SK-N-SH (cell line): ENCODE measurements at regions not wholly inside any gene's neighbourhood (a gene's known extent, or its start where the extent isn't known, plus 50 kb on each side); places are given as distances from the start of the nearest gene placed in this dataset.
"Not testable (repeated sequence)": the region's sequence is repeated elsewhere in the genome, so short reads cannot be mapped to it uniquely, and the experiment has no call there.

Experiments used
- CTCF ChIP-seq: fragments of 200-600 bp; sonication (generic); IDR thresholded peaks from 2 replicates; pipeline ENCODE4 v1.6.1; 2017; ENCODE audit warnings: antibody characterized with exemption, mild to moderate bottlenecking, moderate library complexity
- EP300 ChIP-seq, 2 experiments: IDR thresholded peaks; 2 replicates each; pipeline versions ENCODE4 v1.4.0 to v1.6.1; 2012; ENCODE audit warnings: borderline replicate concordance in 1 of 2, low read depth in 1 of 2, low read length in 1 of 2
- EZH2phosphoT487 ChIP-seq: fragments of 200-600 bp; sonication (generic); IDR thresholded peaks from 2 replicates; pipeline ENCODE4 v1.6.1; 2017; ENCODE audit warnings: low read depth, mixed run types, mild to moderate bottlenecking, antibody characterized with exemption, moderate library complexity, borderline replicate concordance
- FOXJ3 ChIP-seq: sonication (generic); formaldehyde crosslinking; IDR thresholded peaks from 2 replicates; pipeline ENCODE4 v1.5.1; 2020; ENCODE audit warnings: mild to moderate bottlenecking, missing genetic modification reagents
- GABPA ChIP-seq: IDR thresholded peaks from 2 replicates; pipeline ENCODE4 v1.4.0; 2012; ENCODE audit warnings: low read depth, mild to moderate bottlenecking
- MAX ChIP-seq: IDR thresholded peaks from 2 replicates; pipeline ENCODE4 v1.4.0; 2012; ENCODE audit warnings: low read depth
- POLR2AphosphoS5 ChIP-seq: IDR thresholded peaks from 2 replicates; pipeline ENCODE4 v1.6.1; 2012; ENCODE audit warnings: low read depth, low read length
- RAD21 ChIP-seq: IDR thresholded peaks from 2 replicates; pipeline ENCODE4 v1.6.1; 2012; ENCODE audit warnings: mild to moderate bottlenecking, low read length
- RCOR1 ChIP-seq: fragments of 150-350 bp; IDR thresholded peaks from 2 replicates; pipeline ENCODE4 v1.6.1; 2017; ENCODE audit warnings: antibody characterized with exemption, low read length
- REST ChIP-seq: IDR thresholded peaks from 2 replicates; pipeline ENCODE4 v1.6.1; 2012; ENCODE audit warnings: mild to moderate bottlenecking, low read depth, low read length, moderate library complexity
- SMC3 ChIP-seq: IDR thresholded peaks from 2 replicates; pipeline ENCODE4 v1.6.1; 2012; ENCODE audit warnings: low read depth, low read length, improper control_type of control experiment
- TAF1 ChIP-seq: IDR thresholded peaks from 2 replicates; pipeline ENCODE4 v1.6.1; 2012; ENCODE audit warnings: low read depth, mild to moderate bottlenecking, low read length, moderate library complexity, borderline replicate concordance

GRCh38 chr11:44482338-44482737 is 83.1 kb upstream of the CD82 start:
- not testable (repeated sequence) for TF ChIP-seq EZH2phosphoT487; CTCF; EP300 (IDR thresholded peaks at IDR 0.05; ENCODE audit: borderline replicate concordance in 1 of 2, low read depth in 1 of 2, low read length in 1 of 2); MAX; REST; POLR2AphosphoS5; TAF1; GABPA; RAD21; FOXJ3; SMC3; RCOR1
